Fibroblast of villous mesenchyme (primary cell): ENCODE measurements at regions not wholly inside any gene's neighbourhood (a gene's known extent, or its start where the extent isn't known, plus 50 kb on each side); places are given as distances from the start of the nearest gene placed in this dataset.
A peak's percentile ranks its signal among the peaks of the same experiment; 100 is the strongest.

ENCODE experiments used
- DNase-seq: peaks from one replicate; pipeline ENCODE4 v3.0.0-alpha.2; 2010; ENCODE audit warnings: low read depth
- H3K4me3 ChIP-seq: 2 replicates; pipeline ENCODE4 v1.5.1; 2011; ENCODE audit warnings: low read depth, mild to moderate bottlenecking, low read length
- CTCF ChIP-seq: IDR thresholded peaks from 2 replicates; pipeline ENCODE4 v1.5.1; 2012; ENCODE audit warnings: low read depth, mild to moderate bottlenecking, low read length; ENCODE audit not compliant: insufficient read depth

GRCh38 chr1:216822480-216822879, 99.3 kb upstream of the ESRRG start:
- no peak for DNase-seq
- H3K4me3 ChIP-seq: no peak overlapping the region
- TF ChIP-seq CTCF: no peak

GRCh38 chr1:216820345-216820744, 97.1 kb upstream of the ESRRG start:
- DNase-seq: no peak
- no peak for TF ChIP-seq CTCF
- no peak overlapping the region for H3K4me3 ChIP-seq

- TF ChIP-seq CTCF: no peak
- DNase-seq: no peak
- H3K4me3 ChIP-seq: no peak overlapping the region
Measured at GRCh38 chr1:216818284-216818683, 95.1 kb upstream of the ESRRG start.

GRCh38 chr1:216815260-216816131, 92.3 kb upstream of the ESRRG start:
- DNase-seq: peak; percentile 28

GRCh38 chr1:216814576-216815259, 91.5 kb upstream of the ESRRG start:
- no peak for DNase-seq
- no peak for TF ChIP-seq CTCF

More at GRCh38 chr1:216815260-216816131, 92.3 kb upstream of the ESRRG start:
- H3K4me3 ChIP-seq: no peak overlapping the region
- no peak for TF ChIP-seq CTCF

GRCh38 chr1:216812966-216813365, 89.7 kb upstream of the ESRRG start:
- no peak for DNase-seq
- TF ChIP-seq CTCF: no peak
- H3K4me3 ChIP-seq: no peak overlapping the region

More at GRCh38 chr1:216814576-216815259, 91.5 kb upstream of the ESRRG start:
- no peak overlapping the region for H3K4me3 ChIP-seq
